ENCODE measurements at regions not wholly inside any gene's neighbourhood (a gene's known extent, or its start where the extent isn't known, plus 50 kb on each side); places are given as distances from the start of the nearest gene placed in this dataset.

DNA sequence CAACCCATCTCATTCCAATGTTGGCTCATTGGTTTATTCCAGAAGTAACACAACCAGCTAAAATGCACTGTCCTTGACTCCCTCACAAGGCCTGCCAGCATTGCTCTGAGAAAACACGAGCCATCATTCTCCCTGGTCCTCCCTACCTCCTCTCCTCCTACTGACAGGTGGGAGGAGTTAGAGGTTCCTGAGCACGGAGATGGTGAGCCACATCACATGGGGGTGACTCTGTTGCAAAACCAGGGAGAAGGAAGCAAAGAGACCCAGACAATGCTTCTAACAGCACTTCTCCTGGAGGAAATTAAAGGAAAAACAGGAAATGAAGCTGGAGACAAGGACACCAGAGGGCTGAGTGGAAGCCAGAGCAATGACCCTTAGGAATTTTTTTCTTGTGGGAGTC, 667.4 kb downstream of the NTRK3 start:
- Histone ChIP-seq H3K27ac (no peak overlapping the region), H3K9me3 (no peaks in the 10 kb centered on the region), H3K27me3 (replicated peaks; ENCODE audit: insufficient read depth) (no peaks in the 10 kb centered on the region), H3K4me1 (replicated peaks) (no peaks in the 10 kb centered on the region), H3K4me3 (no peak overlapping the region), H3K36me3 (no peaks in the 10 kb centered on the region)
- intact Hi-C loops (cut with DNase I): no loop called here
- no peak for DNase-seq (ENCODE audit: low spot score)
- TF ChIP-seq POLR2AphosphoS5 (IDR thresholded peaks at IDR 0.05): no peak
- TF ChIP-seq, protein P1, sequence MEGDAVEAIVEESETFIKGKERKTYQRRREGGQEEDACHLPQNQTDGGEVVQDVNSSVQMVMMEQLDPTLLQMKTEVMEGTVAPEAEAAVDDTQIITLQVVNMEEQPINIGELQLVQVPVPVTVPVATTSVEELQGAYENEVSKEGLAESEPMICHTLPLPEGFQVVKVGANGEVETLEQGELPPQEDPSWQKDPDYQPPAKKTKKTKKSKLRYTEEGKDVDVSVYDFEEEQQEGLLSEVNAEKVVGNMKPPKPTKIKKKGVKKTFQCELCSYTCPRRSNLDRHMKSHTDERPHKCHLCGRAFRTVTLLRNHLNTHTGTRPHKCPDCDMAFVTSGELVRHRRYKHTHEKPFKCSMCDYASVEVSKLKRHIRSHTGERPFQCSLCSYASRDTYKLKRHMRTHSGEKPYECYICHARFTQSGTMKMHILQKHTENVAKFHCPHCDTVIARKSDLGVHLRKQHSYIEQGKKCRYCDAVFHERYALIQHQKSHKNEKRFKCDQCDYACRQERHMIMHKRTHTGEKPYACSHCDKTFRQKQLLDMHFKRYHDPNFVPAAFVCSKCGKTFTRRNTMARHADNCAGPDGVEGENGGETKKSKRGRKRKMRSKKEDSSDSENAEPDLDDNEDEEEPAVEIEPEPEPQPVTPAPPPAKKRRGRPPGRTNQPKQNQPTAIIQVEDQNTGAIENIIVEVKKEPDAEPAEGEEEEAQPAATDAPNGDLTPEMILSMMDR (IDR thresholded peaks at IDR 0.05): no peak
- no peak for TF ChIP-seq POLR2A (IDR thresholded peaks at IDR 0.05)
- 70% methylated on average over 2 of the region's 2 CpGs for WGBS

DNA sequence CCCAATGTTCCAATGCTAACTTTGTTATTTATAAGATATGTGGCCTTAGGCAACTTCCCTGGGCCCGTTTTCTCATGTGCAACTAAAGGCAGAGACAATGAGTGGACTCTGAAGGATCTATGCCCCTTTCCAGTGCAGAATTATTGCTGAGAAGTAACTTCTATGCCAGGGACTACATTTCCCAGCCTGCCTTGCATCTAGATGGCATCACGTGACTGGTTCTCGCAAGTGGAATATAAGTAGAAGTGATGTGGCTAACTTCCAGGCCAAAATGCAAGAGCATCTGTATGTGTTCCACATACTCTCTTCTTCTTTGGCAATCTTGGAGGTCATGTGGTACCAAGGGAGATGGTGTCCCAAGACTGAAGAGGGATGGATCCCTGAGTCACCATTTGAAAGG, 674.4 kb downstream of the NTRK3 start:
- H3K27ac ChIP-seq: no peak overlapping the region

DNA sequence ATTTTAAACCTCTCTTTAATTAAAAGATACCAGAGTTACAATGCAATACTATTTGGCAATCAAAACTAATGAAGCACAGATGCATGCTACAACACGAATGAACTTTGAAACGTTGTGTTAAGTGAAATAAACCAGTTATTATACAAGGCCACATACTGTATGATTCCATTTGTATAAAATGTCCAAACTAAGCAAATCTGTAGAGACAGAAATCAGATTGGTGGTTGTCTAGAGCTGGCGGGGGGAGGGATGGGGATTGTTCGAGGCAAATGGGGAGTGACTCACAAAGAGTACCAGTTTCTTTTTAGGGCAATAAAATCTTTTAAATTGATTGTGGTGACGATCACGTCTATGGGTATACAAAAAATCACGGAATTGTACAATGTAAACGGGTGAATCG, 677.0 kb downstream of the NTRK3 start:
- Histone ChIP-seq H3K27me3 (replicated peaks; ENCODE audit: insufficient read depth) (no peaks in the 10 kb centered on the region), H3K4me1 (replicated peaks) (no peaks in the 10 kb centered on the region), H3K36me3 (no peaks in the 10 kb centered on the region), H3K4me3 (no peak overlapping the region), H3K9me3 (no peaks in the 10 kb centered on the region), H3K27ac (no peak overlapping the region)
- 55% methylated on average over 9 of the region's 9 CpGs for WGBS
- TF ChIP-seq POLR2A (IDR thresholded peaks at IDR 0.05): no peak
- TF ChIP-seq POLR2AphosphoS5 (IDR thresholded peaks at IDR 0.05): no peak
- TF ChIP-seq, protein P1 (IDR thresholded peaks at IDR 0.05): no peak
- intact Hi-C loops (cut with DNase I): no loop called here
- no peak for DNase-seq (ENCODE audit: low spot score)

More for the DNA sequence above, 674.4 kb downstream of the NTRK3 start:
- no peak for DNase-seq (ENCODE audit: low spot score)
- no peak overlapping the region for H3K4me3 ChIP-seq
- H3K9me3 ChIP-seq: no peaks in the 10 kb centered on the region
- H3K36me3 ChIP-seq: no peaks in the 10 kb centered on the region
- no peaks in the 10 kb centered on the region for H3K4me1 ChIP-seq (replicated peaks)
- intact Hi-C loops (cut with DNase I): no loop called here
- TF ChIP-seq, protein P1 (IDR thresholded peaks at IDR 0.05): no peak
- TF ChIP-seq POLR2A (IDR thresholded peaks at IDR 0.05) (no peak), POLR2AphosphoS5 (IDR thresholded peaks at IDR 0.05) (no peak)
- no peaks in the 10 kb centered on the region for H3K27me3 ChIP-seq (replicated peaks; ENCODE audit: insufficient read depth)
- WGBS: 89% methylated on average over 3 of the region's 3 CpGs

GRCh38 chr15:87578776-87579175, 677.8 kb downstream of the NTRK3 start:
- Histone ChIP-seq H3K9me3 (no peaks in the 10 kb centered on the region), H3K4me3 (no peak overlapping the region), H3K4me1 (replicated peaks) (no peaks in the 10 kb centered on the region), H3K27ac (no peak overlapping the region), H3K27me3 (replicated peaks; ENCODE audit: insufficient read depth) (no peaks in the 10 kb centered on the region), H3K36me3 (no peaks in the 10 kb centered on the region)
- DNase-seq (ENCODE audit: low spot score): no peak
- intact Hi-C loops (cut with DNase I): no loop called here
- WGBS: 53% methylated on average over 4 of the region's 4 CpGs
- TF ChIP-seq POLR2A (IDR thresholded peaks at IDR 0.05) (no peak), POLR2AphosphoS5 (IDR thresholded peaks at IDR 0.05) (no peak)
- TF ChIP-seq, protein P1 (IDR thresholded peaks at IDR 0.05): no peak

GRCh38 chr15:87577336-87577735, 679.2 kb downstream of the NTRK3 start:
- Histone ChIP-seq H3K27ac (no peak overlapping the region), H3K36me3 (no peaks in the 10 kb centered on the region), H3K27me3 (replicated peaks; ENCODE audit: insufficient read depth) (no peaks in the 10 kb centered on the region), H3K4me1 (replicated peaks) (no peaks in the 10 kb centered on the region), H3K9me3 (no peaks in the 10 kb centered on the region), H3K4me3 (no peak overlapping the region)
- DNase-seq (ENCODE audit: low spot score): no peak
- TF ChIP-seq POLR2AphosphoS5 (IDR thresholded peaks at IDR 0.05) (no peak), POLR2A (IDR thresholded peaks at IDR 0.05) (no peak)
- TF ChIP-seq, protein P1 (IDR thresholded peaks at IDR 0.05): no peak
- WGBS: 96% methylated on average over 3 of the region's 3 CpGs
- intact Hi-C loops (cut with DNase I): no loop called here

Data from prostate gland (tissue), 2 donors.